Natural killer cell (primary cell): ENCODE measurements at regions not wholly inside any gene's neighbourhood (a gene's known extent, or its start where the extent isn't known, plus 50 kb on each side); places are given as distances from the start of the nearest gene placed in this dataset.

Experiments
- ATAC-seq, 3 donors: fragments of 150-1000 bp in 2 of 3; fragments of 200-7000 bp in 1 of 3; cut with Tn5 transposase; 1 replicate in 1 of 3; 2 replicates in 2 of 3; pipeline ENCODE4 v1.10.0; 2021; ENCODE audit warnings: mild to moderate bottlenecking in 2 of 3, moderate library complexity in 2 of 3
- DNase-seq, 2 donors: peaks; one replicate each; pipeline versions ENCODE4 v3.0.0 to v3.0.0-alpha.2; 2013 to 2021; ENCODE audit warnings: mixed read lengths in 1 of 2
- H3K27ac ChIP-seq: one replicate; pipeline ENCODE4 v1.5.1; 2013; ENCODE audit warnings: mild to moderate bottlenecking, low read length
- H3K27me3 ChIP-seq: one replicate; pipeline ENCODE4 v1.6.1; 2013; ENCODE audit warnings: low read length; ENCODE audit not compliant: control insufficient read depth, insufficient read depth
- H3K36me3 ChIP-seq: one replicate; pipeline ENCODE4 v1.6.1; 2013; ENCODE audit warnings: low read length; ENCODE audit not compliant: control insufficient read depth, insufficient read depth
- H3K4me1 ChIP-seq: one replicate; pipeline ENCODE4 v1.6.1; 2013; ENCODE audit warnings: low read length; ENCODE audit not compliant: control insufficient read depth, insufficient read depth
- H3K4me3 ChIP-seq: one replicate; pipeline ENCODE4 v1.5.1; 2013; ENCODE audit warnings: low read length
- H3K9me3 ChIP-seq: one replicate; pipeline ENCODE4 v1.6.1; 2013; ENCODE audit warnings: low read length; ENCODE audit not compliant: control insufficient read depth, insufficient read depth
- H3K27ac Mint-ChIP-seq, 2 donors: one replicate each; pipeline ENCODE4 v1.8.0; 2022; ENCODE audit warnings: mild to moderate bottlenecking in 2 of 2, mixed read lengths in 2 of 2, moderate library complexity in 1 of 2
- H3K27me3 Mint-ChIP-seq, 2 donors: one replicate each; pipeline ENCODE4 v1.8.0; 2022; ENCODE audit warnings: low read depth in 2 of 2, mixed read lengths in 2 of 2
- H3K36me3 Mint-ChIP-seq: one replicate; pipeline ENCODE4 v1.8.0; 2022; ENCODE audit warnings: mixed read lengths
- H3K4me1 Mint-ChIP-seq, 2 donors: one replicate each; pipeline ENCODE4 v1.8.0; 2022; ENCODE audit warnings: mixed read lengths in 2 of 2
- H3K4me3 Mint-ChIP-seq: one replicate; pipeline ENCODE4 v1.8.0; 2022; ENCODE audit warnings: mild to moderate bottlenecking, moderate library complexity, mixed read lengths
- H3K9me3 Mint-ChIP-seq, 2 donors: one replicate each; pipeline ENCODE4 v1.8.0; 2022; ENCODE audit warnings: mixed read lengths in 2 of 2
- CTCF ChIP-seq: fragments of 200-600 bp; IDR thresholded peaks from one replicate; pipeline ENCODE4 v1.8.0; 2022; ENCODE audit warnings: antibody characterized with exemption
- WGBS: methylation state at CpG from one replicate; pipeline ENCODE4 v1.1.7; 2013; ENCODE audit warnings: missing lambda C conversion rate; ENCODE audit not compliant: insufficient coverage; 5-methylcytosine and 5-hydroxymethylcytosine counted together
- intact Hi-C: fragments of 100-400 bp; cut with micrococcal nuclease; formaldehyde crosslinking; loops from one replicate; pipeline ENCODE4 v1.14.2; 2022

GRCh38 chr18:60062396-60062795 is 162.6 kb downstream of the PMAIP1 start:
- Mint-ChIP-seq H3K4me3 (no peak overlapping the region), H3K27ac (no peak overlapping the region), H3K36me3 (no peaks in the 10 kb centered on the region), H3K4me1 (no peaks in the 10 kb centered on the region), H3K27me3 (peaks cover 0 to 6% of the 10 kb centered on the region in 2 donors), H3K9me3 (peaks cover 0 to 7% of the 10 kb centered on the region in 2 donors)
- DNase-seq (no peak), ATAC-seq (no peak)
- Histone ChIP-seq H3K27ac (no peak overlapping the region), H3K4me1 (no peaks in the 10 kb centered on the region), H3K4me3 (no peak overlapping the region), H3K27me3 (no peaks in the 10 kb centered on the region), H3K9me3 (no peaks in the 10 kb centered on the region), H3K36me3 (no peaks in the 10 kb centered on the region)
- WGBS = 78% methylated on average over 1 of the region's 2 CpGs
- intact Hi-C loops = no loop called here
- TF ChIP-seq CTCF = no peak

- Mint-ChIP-seq H3K27ac (no peak overlapping the region), H3K36me3 (no peaks in the 10 kb centered on the region), H3K4me1 (no peaks in the 10 kb centered on the region), H3K9me3 (peaks cover 0 to 5% of the 10 kb centered on the region in 2 donors), H3K27me3 (peaks cover 0 to 5% of the 10 kb centered on the region in 2 donors), H3K4me3 (no peak overlapping the region)
- DNase-seq (no peak), ATAC-seq (no peak)
- Histone ChIP-seq H3K27ac (no peak overlapping the region), H3K4me3 (no peak overlapping the region), H3K27me3 (no peaks in the 10 kb centered on the region), H3K9me3 (no peaks in the 10 kb centered on the region), H3K36me3 (no peaks in the 10 kb centered on the region), H3K4me1 (no peaks in the 10 kb centered on the region)
- intact Hi-C loops = no loop called here
- no peak for TF ChIP-seq CTCF
- WGBS = 94% methylated on average over 3 of the region's 3 CpGs
Measured at GRCh38 chr18:60060578-60060977, 160.8 kb downstream of the PMAIP1 start.

GRCh38 chr18:60060026-60060425 is 160.2 kb downstream of the PMAIP1 start:
- Histone ChIP-seq H3K4me3 (no peak overlapping the region), H3K27ac (no peak overlapping the region), H3K4me1 (no peaks in the 10 kb centered on the region), H3K9me3 (no peaks in the 10 kb centered on the region), H3K36me3 (no peaks in the 10 kb centered on the region), H3K27me3 (no peaks in the 10 kb centered on the region)
- intact Hi-C loops = no loop called here
- no peaks in the 10 kb centered on the region for H3K4me1 Mint-ChIP-seq
- H3K27me3 Mint-ChIP-seq = peaks cover 0 to 5% of the 10 kb centered on the region in 2 donors
- no peak overlapping the region for H3K27ac Mint-ChIP-seq
- no peak overlapping the region for H3K4me3 Mint-ChIP-seq
- ATAC-seq = no peak
- peaks cover 0 to 5% of the 10 kb centered on the region in 2 donors for H3K9me3 Mint-ChIP-seq
- WGBS = 83% methylated on average over 1 of the region's 1 CpG
- no peaks in the 10 kb centered on the region for H3K36me3 Mint-ChIP-seq
- TF ChIP-seq CTCF = no peak
- no peak for DNase-seq

- no peaks in the 10 kb centered on the region for H3K36me3 ChIP-seq
Measured at GRCh38 chr18:60059216-60059615, 159.4 kb downstream of the PMAIP1 start.

More at GRCh38 chr18:60059216-60059615, 159.4 kb downstream of the PMAIP1 start:
- Mint-ChIP-seq H3K9me3 (peaks cover 0 to 5% of the 10 kb centered on the region in 2 donors), H3K27ac (no peak overlapping the region), H3K4me3 (no peak overlapping the region), H3K36me3 (no peaks in the 10 kb centered on the region), H3K27me3 (peaks cover 0 to under 1% of the 10 kb centered on the region in 2 donors), H3K4me1 (no peaks in the 10 kb centered on the region)
- no peak for TF ChIP-seq CTCF
- 67% methylated on average over 1 of the region's 3 CpGs for WGBS
- Histone ChIP-seq H3K4me1 (no peaks in the 10 kb centered on the region), H3K4me3 (no peak overlapping the region), H3K27me3 (no peaks in the 10 kb centered on the region), H3K9me3 (no peaks in the 10 kb centered on the region), H3K27ac (no peak overlapping the region)
- ATAC-seq (no peak), DNase-seq (no peak)
- intact Hi-C loops = no loop called here
